Mucosa of descending colon (tissue), 3 donors: ENCODE measurements at regions not wholly inside any gene's neighbourhood (a gene's known extent, or its start where the extent isn't known, plus 50 kb on each side); places are given as distances from the start of the nearest gene placed in this dataset.
A peak's percentile ranks its signal among the peaks of the same experiment; 100 is the strongest.
"Not testable (repeated sequence)": the region's sequence is repeated elsewhere in the genome, so short reads cannot be mapped to it uniquely, and the experiment has no call there.

Experiments used
- ATAC-seq: fragments of 200-7000 bp; cut with Tn5 transposase; one replicate; pipeline ENCODE4 v1.9.1; 2020; ENCODE audit warnings: mild to moderate bottlenecking, moderate library complexity
- DNase-seq, 3 donors: peaks; one replicate each; pipeline ENCODE4 v3.0.0-alpha.2; 2020
- H3K36me3 ChIP-seq: fragments of 200-600 bp; one replicate; pipeline ENCODE4 v1.8.0; 2021; ENCODE audit warnings: low read depth, mild to moderate bottlenecking
- H3K4me1 ChIP-seq: fragments of 200-600 bp; one replicate; pipeline ENCODE4 v1.8.0; 2021; ENCODE audit warnings: low read depth, mild to moderate bottlenecking
- H3K4me3 ChIP-seq: fragments of 200-600 bp; one replicate; pipeline ENCODE4 v1.8.0; 2021; ENCODE audit warnings: mild to moderate bottlenecking
- H3K9me3 ChIP-seq: fragments of 200-600 bp; one replicate; pipeline ENCODE4 v1.8.0; 2021; ENCODE audit warnings: mild to moderate bottlenecking
- intact Hi-C, 2 donors: fragments of 100-400 bp; cut with DNase I in 1 of 2; cut with micrococcal nuclease in 1 of 2; formaldehyde crosslinking; loops; one replicate each; pipeline versions ENCODE4 v1.11.0 to v1.11.1; 2022; cut with DNase I, micrococcal nuclease
- donor health status: DM: no; HTN: no; CAD: no; lungs with moderate emphysema.
- donor health status: DM: no; HTN: no; CAD: no.
- donor health status: DM: no; HTN: yes; CAD: no.

GRCh38 chr17:26881195-26881594, 412.7 kb upstream of the WSB1 start:
- H3K36me3 ChIP-seq, H3K4me3 ChIP-seq, H3K4me1 ChIP-seq, DNase-seq, intact Hi-C loops: not testable (repeated sequence)
- ATAC-seq = peak; percentile 9
- H3K9me3 ChIP-seq = peaks cover 34% of the 10 kb centered on the region

- H3K9me3 ChIP-seq = peaks cover 28% of the 10 kb centered on the region
- H3K4me3 ChIP-seq, H3K4me1 ChIP-seq, H3K36me3 ChIP-seq, intact Hi-C loops, DNase-seq: not testable (repeated sequence)
- ATAC-seq = peak; percentile 73
Observed at GRCh38 chr17:26882097-26882761, 411.7 kb upstream of the WSB1 start.

GRCh38 chr17:26883878-26884740, 409.8 kb upstream of the WSB1 start:
- peak; percentile 61 for ATAC-seq
- H3K9me3 ChIP-seq, DNase-seq, H3K4me1 ChIP-seq, H3K4me3 ChIP-seq, intact Hi-C loops, H3K36me3 ChIP-seq: not testable (repeated sequence)

GRCh38 chr17:26884741-26885059, 409.2 kb upstream of the WSB1 start:
- H3K36me3 ChIP-seq, DNase-seq, H3K4me1 ChIP-seq, intact Hi-C loops, H3K9me3 ChIP-seq, H3K4me3 ChIP-seq: not testable (repeated sequence)
- ATAC-seq = peak; percentile 25

GRCh38 chr17:26885244-26885970, 408.5 kb upstream of the WSB1 start:
- H3K36me3 ChIP-seq, H3K4me1 ChIP-seq, H3K9me3 ChIP-seq, intact Hi-C loops, H3K4me3 ChIP-seq: not testable (repeated sequence)
- ATAC-seq (peak; percentile 32), DNase-seq (peak in 1 of 3 donors; percentile 5)
